Body of pancreas (tissue), 4 donors: ENCODE measurements at regions not wholly inside any gene's neighbourhood (a gene's known extent, or its start where the extent isn't known, plus 50 kb on each side); places are given as distances from the start of the nearest gene placed in this dataset.

Source experiments
- ATAC-seq: fragments of 150-250 bp; one replicate; pipeline ENCODE4 v1.9.1; 2016
- DNase-seq, 4 donors: peaks; one replicate each; pipeline ENCODE4 v3.0.0-alpha.2; 2019
- H3K27ac ChIP-seq, 4 donors: fragments of 200-600 bp; sonication (generic); 1 replicate in 3 of 4; 2 replicates in 1 of 4; pipeline versions ENCODE4 v1.5.1 to v1.6.1; 2016 to 2019; ENCODE audit warnings: mild to moderate bottlenecking in 1 of 4, mixed read lengths in 1 of 4, moderate library complexity in 1 of 4
- H3K27me3 ChIP-seq, 2 donors: fragments of 200-600 bp; sonication (generic); one replicate each; pipeline ENCODE4 v1.6.0; 2016; ENCODE audit warnings: mild to moderate bottlenecking in 1 of 2
- H3K36me3 ChIP-seq, 2 donors: fragments of 200-600 bp; sonication (generic); replicated peaks in 1 of 2; 2 replicates each; pipeline ENCODE4 v1.5.1; 2016; ENCODE audit warnings: low read depth in 2 of 2; ENCODE audit not compliant: insufficient read depth in 1 of 2
- H3K4me1 ChIP-seq: fragments of 200-600 bp; sonication (generic); one replicate; pipeline ENCODE4 v1.6.0; 2016
- H3K4me3 ChIP-seq, 2 donors: fragments of 200-600 bp; sonication (generic); 1 replicate in 1 of 2; 2 replicates in 1 of 2; pipeline ENCODE4 v1.5.1; 2016 to 2019
- H3K9me3 ChIP-seq, 3 donors: fragments of 200-600 bp; sonication (generic); 1 replicate in 2 of 3; 2 replicates in 1 of 3; pipeline ENCODE4 v1.5.1; 2016
- POLR2A ChIP-seq, 3 donors: fragments of 450-650 bp; IDR thresholded peaks; one replicate each; pipeline ENCODE4 v1.6.1; 2016; ENCODE audit warnings: antibody characterized with exemption in 3 of 3, mild to moderate bottlenecking in 2 of 3
- WGBS, 2 donors: methylation state at CpG; one replicate each; pipeline ENCODE4 v1.1.5; 2017; 5-methylcytosine and 5-hydroxymethylcytosine counted together
- intact Hi-C: fragments of 100-400 bp; cut with DNase I; formaldehyde crosslinking; loops from one replicate; pipeline ENCODE4 v1.15.1; 2023
- TF ChIP-seq, protein P1 (sequence below), 7 experiments: fragments of 450-650 bp in 4 of 7; fragments of 200-600 bp in 3 of 7; sonication (generic) in 3 of 7; IDR thresholded peaks; one replicate each; pipeline ENCODE4 v1.5.1; 2016 to 2019; ENCODE audit warnings: antibody characterized with exemption in 7 of 7

DNA sequence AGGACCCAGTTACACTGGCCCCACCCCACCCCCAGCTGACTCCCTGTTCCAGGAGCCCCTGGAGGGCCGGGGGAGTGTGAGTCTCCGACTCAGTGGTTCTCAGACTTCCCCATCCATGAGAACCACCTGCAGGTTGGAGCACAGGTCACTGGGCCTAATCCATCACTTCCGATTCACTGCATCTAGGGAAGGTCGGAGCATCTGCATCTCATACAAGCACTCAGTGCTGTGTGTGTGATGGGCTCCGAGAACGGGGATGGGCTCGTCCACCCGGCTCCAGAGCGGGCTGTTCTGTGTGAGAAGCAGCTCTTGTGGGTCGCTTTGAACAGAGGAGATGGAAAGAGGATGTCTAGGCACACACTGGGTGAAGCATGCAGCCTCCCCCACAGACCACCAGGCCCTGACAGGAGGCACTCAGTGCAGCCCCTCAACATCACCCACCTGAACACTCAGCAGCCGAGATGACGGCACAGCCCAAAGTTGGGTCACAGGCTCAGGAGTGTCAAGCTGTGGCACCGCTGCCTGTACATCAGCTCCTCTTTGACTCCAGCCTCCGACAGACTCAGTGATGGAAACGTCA is 541.4 kb downstream of the BRD1 start:
- no peak for DNase-seq
- H3K27ac ChIP-seq = no peak overlapping the region
- no peak for TF ChIP-seq POLR2A (IDR thresholded peaks at IDR 0.05)
- TF ChIP-seq, protein P1, sequence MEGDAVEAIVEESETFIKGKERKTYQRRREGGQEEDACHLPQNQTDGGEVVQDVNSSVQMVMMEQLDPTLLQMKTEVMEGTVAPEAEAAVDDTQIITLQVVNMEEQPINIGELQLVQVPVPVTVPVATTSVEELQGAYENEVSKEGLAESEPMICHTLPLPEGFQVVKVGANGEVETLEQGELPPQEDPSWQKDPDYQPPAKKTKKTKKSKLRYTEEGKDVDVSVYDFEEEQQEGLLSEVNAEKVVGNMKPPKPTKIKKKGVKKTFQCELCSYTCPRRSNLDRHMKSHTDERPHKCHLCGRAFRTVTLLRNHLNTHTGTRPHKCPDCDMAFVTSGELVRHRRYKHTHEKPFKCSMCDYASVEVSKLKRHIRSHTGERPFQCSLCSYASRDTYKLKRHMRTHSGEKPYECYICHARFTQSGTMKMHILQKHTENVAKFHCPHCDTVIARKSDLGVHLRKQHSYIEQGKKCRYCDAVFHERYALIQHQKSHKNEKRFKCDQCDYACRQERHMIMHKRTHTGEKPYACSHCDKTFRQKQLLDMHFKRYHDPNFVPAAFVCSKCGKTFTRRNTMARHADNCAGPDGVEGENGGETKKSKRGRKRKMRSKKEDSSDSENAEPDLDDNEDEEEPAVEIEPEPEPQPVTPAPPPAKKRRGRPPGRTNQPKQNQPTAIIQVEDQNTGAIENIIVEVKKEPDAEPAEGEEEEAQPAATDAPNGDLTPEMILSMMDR (IDR thresholded peaks at IDR 0.05) = no peak
- 52 to 55% methylated on average over 9 to 14 of the region's 15 CpGs for WGBS, 2 donors
- intact Hi-C loops = no loop called here
- H3K27me3 ChIP-seq = no peaks in the 10 kb centered on the region
- no peak overlapping the region for H3K4me3 ChIP-seq
- no peaks in the 10 kb centered on the region for H3K4me1 ChIP-seq
- H3K36me3 ChIP-seq = no peaks in the 10 kb centered on the region
- ATAC-seq = no peak
- no peaks in the 10 kb centered on the region for H3K9me3 ChIP-seq

DNA sequence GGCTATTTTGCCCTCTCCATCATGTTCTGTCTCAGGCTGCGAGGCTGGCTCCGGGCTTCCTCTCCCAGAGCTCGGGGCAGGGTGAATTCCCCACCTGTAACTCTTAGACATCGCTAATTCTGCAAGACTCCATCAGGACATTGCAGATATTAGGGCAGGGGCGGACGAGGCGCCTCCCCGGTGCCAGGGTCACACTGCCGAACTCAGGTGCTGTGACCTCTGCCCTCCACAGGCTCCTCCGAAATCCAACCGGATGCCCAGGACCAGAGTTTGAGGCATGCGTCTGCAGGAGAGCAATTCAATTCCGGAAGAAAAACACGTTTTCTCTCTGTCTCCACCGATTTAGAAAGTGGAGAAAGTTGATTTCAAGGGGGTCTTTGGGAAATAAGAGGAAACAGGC is 542.7 kb downstream of the BRD1 start:
- Histone ChIP-seq H3K36me3 (no peaks in the 10 kb centered on the region), H3K4me1 (no peaks in the 10 kb centered on the region), H3K4me3 (no peak overlapping the region), H3K27me3 (no peaks in the 10 kb centered on the region), H3K27ac (no peak overlapping the region), H3K9me3 (no peaks in the 10 kb centered on the region)
- no peak for ATAC-seq
- intact Hi-C loops = loop anchor here (2.0 kb wide), 1 partner anchor 22 kb away; no protein-coding TSS in a partner anchor
- TF ChIP-seq, protein P1 (IDR thresholded peaks at IDR 0.05) = no peak
- no peak for TF ChIP-seq POLR2A (IDR thresholded peaks at IDR 0.05)
- WGBS, 2 donors = 61 to 69% methylated on average over 15 of the region's 15 CpGs
- no peak for DNase-seq

DNA sequence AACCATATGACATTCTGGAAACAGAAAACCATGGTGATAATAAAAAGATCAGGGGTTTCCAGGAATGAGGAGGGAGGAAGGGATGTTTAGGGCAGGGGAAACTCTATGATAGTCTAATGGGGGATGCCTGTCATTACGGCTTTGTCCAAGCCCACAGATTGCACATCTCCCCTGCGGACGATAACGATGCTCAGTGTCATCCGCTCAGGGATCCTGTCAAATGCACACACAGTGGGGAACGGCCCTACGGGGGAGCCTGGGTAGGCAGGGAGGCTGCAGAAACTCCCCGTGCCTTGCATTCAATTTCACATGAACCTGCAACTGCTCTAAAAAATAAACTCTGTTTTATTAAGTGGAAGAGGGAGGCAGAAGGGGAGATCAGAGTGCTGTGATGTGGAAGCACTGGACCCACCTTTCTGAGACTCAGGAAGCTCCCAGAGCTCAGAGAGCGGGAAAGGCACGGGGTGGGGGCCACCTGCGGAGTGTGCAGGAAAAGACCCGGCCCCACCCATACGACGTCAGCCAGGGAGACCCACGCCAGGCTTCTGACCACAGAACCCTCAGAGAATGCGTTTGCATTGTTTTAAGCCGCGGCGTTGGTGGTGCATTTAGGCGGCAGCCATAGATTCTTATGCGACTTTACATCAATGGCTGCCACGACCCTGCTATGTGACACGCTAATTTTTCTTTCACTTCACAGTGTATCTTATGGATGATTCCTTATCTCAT is 543.5 kb downstream of the BRD1 start:
- ATAC-seq (no peak), DNase-seq (no peak)
- Histone ChIP-seq H3K27ac (no peak overlapping the region), H3K36me3 (no peaks in the 10 kb centered on the region), H3K4me3 (no peak overlapping the region), H3K27me3 (no peaks in the 10 kb centered on the region), H3K4me1 (no peaks in the 10 kb centered on the region), H3K9me3 (no peaks in the 10 kb centered on the region)
- intact Hi-C loops = loop anchor here (2.0 kb wide), 1 partner anchor 21 kb away; no protein-coding TSS in a partner anchor
- TF ChIP-seq POLR2A (IDR thresholded peaks at IDR 0.05) = no peak
- TF ChIP-seq, protein P1 (IDR thresholded peaks at IDR 0.05) = no peak
- WGBS, 2 donors = 54 to 59% methylated on average over 23 of the region's 23 CpGs

DNA sequence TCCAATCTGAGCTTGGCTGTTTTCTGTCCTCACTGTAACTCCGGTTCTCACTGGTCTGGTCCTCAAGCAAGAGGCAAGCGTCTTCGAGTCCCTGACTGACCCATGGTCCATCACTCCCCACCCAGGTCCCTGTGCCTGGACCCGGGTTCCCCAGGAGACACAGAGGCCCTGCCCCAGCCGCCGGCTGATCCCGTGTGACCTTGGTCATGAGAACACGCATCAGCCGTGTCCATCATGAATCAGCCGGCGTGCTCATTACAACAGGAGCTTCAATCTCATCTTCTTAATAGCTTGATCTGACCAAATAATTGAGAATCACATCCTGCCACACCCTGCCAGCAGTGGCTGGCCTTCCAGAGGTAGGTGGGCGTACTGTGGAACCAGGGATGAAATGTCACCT is 545.1 kb downstream of the BRD1 start:
- ATAC-seq (no peak), DNase-seq (no peak)
- H3K4me3 ChIP-seq = no peak overlapping the region
- intact Hi-C loops = no loop called here
- WGBS, 2 donors = 75 to 76% methylated on average over 11 of the region's 12 CpGs
- TF ChIP-seq POLR2A (IDR thresholded peaks at IDR 0.05) = no peak
- TF ChIP-seq, protein P1 (IDR thresholded peaks at IDR 0.05) = no peak
- H3K9me3 ChIP-seq = no peaks in the 10 kb centered on the region
- no peaks in the 10 kb centered on the region for H3K4me1 ChIP-seq
- no peaks in the 10 kb centered on the region for H3K36me3 ChIP-seq
- no peak overlapping the region for H3K27ac ChIP-seq
- H3K27me3 ChIP-seq = no peaks in the 10 kb centered on the region
